ENCODE measurements at regions not wholly inside any gene's neighbourhood (a gene's known extent, or its start where the extent isn't known, plus 50 kb on each side); places are given as distances from the start of the nearest gene placed in this dataset.

- TF ChIP-seq POLR2A (IDR thresholded peaks at IDR 0.05; ENCODE audit: low read depth, low read length) (no peak), POLR2AphosphoS5 (IDR thresholded peaks at IDR 0.05; ENCODE audit: low read depth, low read length) (no peak)
Observed at GRCh38 chr10:30233186-30233959, 115.7 kb downstream of the MTPAP start.
